ENCODE measurements at regions not wholly inside any gene's neighbourhood (a gene's known extent, or its start where the extent isn't known, plus 50 kb on each side); places are given as distances from the start of the nearest gene placed in this dataset.

DNA sequence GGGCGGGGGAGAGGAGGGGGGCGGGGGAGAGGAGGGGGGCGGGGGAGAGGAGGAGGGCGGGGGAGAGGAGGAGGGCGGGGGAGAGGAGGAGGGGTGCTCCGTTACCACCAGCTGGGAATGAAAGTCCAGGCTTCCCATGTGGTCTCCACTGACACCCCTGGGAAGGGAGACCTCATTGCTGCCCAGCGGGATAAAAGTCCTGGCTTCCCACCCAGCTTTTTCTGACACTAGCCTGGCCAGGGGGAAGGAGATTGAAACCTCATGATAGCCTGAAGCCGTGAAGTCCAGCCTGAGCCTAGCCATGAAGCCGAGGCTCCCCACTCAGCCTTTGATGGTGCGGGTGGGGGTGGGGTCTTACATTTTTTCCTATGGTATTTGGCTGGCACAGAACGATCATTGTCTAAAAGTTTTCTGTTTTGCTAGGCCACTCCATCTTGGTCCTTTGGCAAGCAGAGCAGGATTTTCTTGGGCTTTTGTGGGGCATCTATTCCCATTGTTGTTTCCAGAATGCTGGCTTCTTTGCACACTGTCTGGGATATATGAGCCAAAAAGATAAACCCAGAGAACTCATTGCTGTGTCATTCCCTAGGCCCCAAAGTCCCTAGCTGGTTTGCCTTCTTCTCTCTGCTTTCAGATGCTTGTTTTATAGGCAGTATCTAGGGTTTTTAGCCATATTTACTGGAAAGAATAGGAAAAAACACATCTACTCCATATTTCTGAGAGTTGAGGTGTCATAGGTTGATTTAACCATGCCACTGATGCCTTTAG, 65.3 kb upstream of the SMOX start:
- H3K4me1 Mint-ChIP-seq: peaks cover 23% of the 10 kb centered on the region
- Histone ChIP-seq H3K36me3 (no peaks in the 10 kb centered on the region), H3F3A (ENCODE audit: low read depth) (peaks cover 17% of the 10 kb centered on the region), H3K4me1 (no peaks in the 10 kb centered on the region), H3K4me3 (no peak overlapping the region), H3K79me2 (ENCODE audit: low read depth) (no peaks in the 10 kb centered on the region), H4K20me1 (ENCODE audit: low read depth) (no peaks in the 10 kb centered on the region), H2AFZ (replicated peaks) (no peak overlapping the region), H3K4me2 (peak overlapping the region; percentile 43), H3K9me3 (ENCODE audit: low read depth) (no peaks in the 10 kb centered on the region), H3K27ac (no peak overlapping the region), H3K9ac (no peak overlapping the region), H3K27me3 (peaks cover 26% of the 10 kb centered on the region)
- H3K27me3 Mint-ChIP-seq (ENCODE audit: insufficient read depth, low read depth): peaks cover 7% of the 10 kb centered on the region
- TF ChIP-seq EZH2 (IDR thresholded peaks at IDR 0.05): no peak
- no peak overlapping the region for H3K27ac Mint-ChIP-seq
- DNase-seq (ENCODE audit: low spot score): no peak
- H3K4me3 Mint-ChIP-seq: no peak overlapping the region
- H3K36me3 Mint-ChIP-seq: no peaks in the 10 kb centered on the region
- peaks cover 6% of the 10 kb centered on the region for H3K9me3 Mint-ChIP-seq

- Histone ChIP-seq H3K9ac (no peak overlapping the region), H3K4me3 (no peak overlapping the region), H3K79me2 (ENCODE audit: low read depth) (no peaks in the 10 kb centered on the region), H3K4me1 (no peaks in the 10 kb centered on the region), H3K4me2 (peak overlapping the region; percentile 39), H3F3A (ENCODE audit: low read depth) (peaks cover 17% of the 10 kb centered on the region), H3K36me3 (no peaks in the 10 kb centered on the region), H3K27me3 (peaks cover 26% of the 10 kb centered on the region), H3K9me3 (ENCODE audit: low read depth) (no peaks in the 10 kb centered on the region), H3K27ac (no peak overlapping the region), H4K20me1 (ENCODE audit: low read depth) (no peaks in the 10 kb centered on the region), H2AFZ (replicated peaks) (no peak overlapping the region)
- peak overlapping the region; percentile 33 for H3K27ac Mint-ChIP-seq
- TF ChIP-seq EZH2phosphoT487 (IDR thresholded peaks at IDR 0.05) (no peak), EZH2 (IDR thresholded peaks at IDR 0.05) (no peak)
- TF ChIP-seq, protein P1, sequence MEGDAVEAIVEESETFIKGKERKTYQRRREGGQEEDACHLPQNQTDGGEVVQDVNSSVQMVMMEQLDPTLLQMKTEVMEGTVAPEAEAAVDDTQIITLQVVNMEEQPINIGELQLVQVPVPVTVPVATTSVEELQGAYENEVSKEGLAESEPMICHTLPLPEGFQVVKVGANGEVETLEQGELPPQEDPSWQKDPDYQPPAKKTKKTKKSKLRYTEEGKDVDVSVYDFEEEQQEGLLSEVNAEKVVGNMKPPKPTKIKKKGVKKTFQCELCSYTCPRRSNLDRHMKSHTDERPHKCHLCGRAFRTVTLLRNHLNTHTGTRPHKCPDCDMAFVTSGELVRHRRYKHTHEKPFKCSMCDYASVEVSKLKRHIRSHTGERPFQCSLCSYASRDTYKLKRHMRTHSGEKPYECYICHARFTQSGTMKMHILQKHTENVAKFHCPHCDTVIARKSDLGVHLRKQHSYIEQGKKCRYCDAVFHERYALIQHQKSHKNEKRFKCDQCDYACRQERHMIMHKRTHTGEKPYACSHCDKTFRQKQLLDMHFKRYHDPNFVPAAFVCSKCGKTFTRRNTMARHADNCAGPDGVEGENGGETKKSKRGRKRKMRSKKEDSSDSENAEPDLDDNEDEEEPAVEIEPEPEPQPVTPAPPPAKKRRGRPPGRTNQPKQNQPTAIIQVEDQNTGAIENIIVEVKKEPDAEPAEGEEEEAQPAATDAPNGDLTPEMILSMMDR (IDR thresholded peaks at IDR 0.05): no peak
- peaks cover 21% of the 10 kb centered on the region for H3K4me1 Mint-ChIP-seq
- H3K4me3 Mint-ChIP-seq: no peak overlapping the region
- peaks cover 7% of the 10 kb centered on the region for H3K27me3 Mint-ChIP-seq (ENCODE audit: insufficient read depth, low read depth)
- H3K36me3 Mint-ChIP-seq: no peaks in the 10 kb centered on the region
- H3K9me3 Mint-ChIP-seq: peaks cover 6% of the 10 kb centered on the region
- DNase-seq (ENCODE audit: low spot score): peak; percentile 70
Measured at GRCh38 chr20:4082406-4083097, 66.1 kb upstream of the SMOX start.

- Histone ChIP-seq H3K27me3 (peaks cover 22% of the 10 kb centered on the region), H3K4me1 (no peaks in the 10 kb centered on the region), H4K20me1 (ENCODE audit: low read depth) (no peaks in the 10 kb centered on the region), H3F3A (ENCODE audit: low read depth) (peaks cover 17% of the 10 kb centered on the region), H3K27ac (no peak overlapping the region), H3K36me3 (no peaks in the 10 kb centered on the region), H3K79me2 (ENCODE audit: low read depth) (no peaks in the 10 kb centered on the region), H3K4me3 (no peak overlapping the region), H2AFZ (replicated peaks) (no peak overlapping the region), H3K4me2 (no peak overlapping the region), H3K9me3 (ENCODE audit: low read depth) (no peaks in the 10 kb centered on the region), H3K9ac (no peak overlapping the region)
- Mint-ChIP-seq H3K4me3 (no peak overlapping the region), H3K27ac (no peak overlapping the region), H3K27me3 (ENCODE audit: insufficient read depth, low read depth) (no peaks in the 10 kb centered on the region), H3K9me3 (peaks cover 6% of the 10 kb centered on the region), H3K36me3 (no peaks in the 10 kb centered on the region), H3K4me1 (peaks cover 12% of the 10 kb centered on the region)
- TF ChIP-seq EZH2phosphoT487 (IDR thresholded peaks at IDR 0.05): no peak
- TF ChIP-seq, protein P1 (IDR thresholded peaks at IDR 0.05): no peak
- TF ChIP-seq EZH2 (IDR thresholded peaks at IDR 0.05): no peak
- DNase-seq (ENCODE audit: low spot score): no peak
Measured at GRCh38 chr20:4081421-4081820, 66.1 kb upstream of the RNF24 start.

DNA sequence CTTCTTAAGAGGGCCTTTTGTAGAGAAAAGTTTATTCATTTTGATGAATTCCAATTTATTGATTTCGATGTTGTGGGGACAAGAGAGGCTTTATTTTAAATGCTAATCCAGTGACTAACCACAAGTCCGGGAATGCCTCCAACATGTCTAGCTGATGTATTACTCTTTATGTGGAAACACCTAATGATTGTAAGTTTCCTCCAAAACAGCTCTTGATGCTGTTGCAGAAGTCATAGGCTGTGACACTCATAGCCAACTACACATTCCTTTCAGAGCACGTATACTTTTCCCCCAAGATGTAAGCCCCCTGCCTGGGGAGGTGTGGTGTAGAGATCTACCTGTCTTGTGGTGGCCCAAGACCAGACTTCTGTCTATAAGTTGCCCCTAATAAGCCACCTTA, 61.3 kb upstream of the RNF24 start:
- Mint-ChIP-seq H3K36me3 (no peaks in the 10 kb centered on the region), H3K27ac (no peak overlapping the region), H3K27me3 (ENCODE audit: insufficient read depth, low read depth) (peaks cover 2% of the 10 kb centered on the region), H3K9me3 (peaks cover 4% of the 10 kb centered on the region), H3K4me1 (peaks cover 3% of the 10 kb centered on the region), H3K4me3 (no peak overlapping the region)
- H3K4me3 ChIP-seq: no peak overlapping the region
- no peak overlapping the region for H3K4me2 ChIP-seq
- no peaks in the 10 kb centered on the region for H3K36me3 ChIP-seq
- no peak for TF ChIP-seq EZH2phosphoT487 (IDR thresholded peaks at IDR 0.05)
- TF ChIP-seq, protein P1 (IDR thresholded peaks at IDR 0.05): no peak
- TF ChIP-seq EZH2 (IDR thresholded peaks at IDR 0.05): no peak
- H2AFZ ChIP-seq (replicated peaks): no peak overlapping the region
- DNase-seq (ENCODE audit: low spot score): no peak
- H3K4me1 ChIP-seq: no peaks in the 10 kb centered on the region
- H3K27ac ChIP-seq: no peak overlapping the region
- H3K9me3 ChIP-seq (ENCODE audit: low read depth): no peaks in the 10 kb centered on the region
- no peaks in the 10 kb centered on the region for H4K20me1 ChIP-seq (ENCODE audit: low read depth)
- no peaks in the 10 kb centered on the region for H3F3A ChIP-seq (ENCODE audit: low read depth)
- no peaks in the 10 kb centered on the region for H3K27me3 ChIP-seq
- H3K9ac ChIP-seq: no peak overlapping the region
- H3K79me2 ChIP-seq (ENCODE audit: low read depth): no peaks in the 10 kb centered on the region

All from neural progenitor cell (in vitro differentiated cells).